Fibroblast of peridontal ligament (primary cell): ENCODE measurements at regions not wholly inside any gene's neighbourhood (a gene's known extent, or its start where the extent isn't known, plus 50 kb on each side); places are given as distances from the start of the nearest gene placed in this dataset.

Experiments used
- DNase-seq: peaks from one replicate; pipeline ENCODE4 v3.0.0-alpha.2; 2010; ENCODE audit errors: extremely low read depth

GRCh38 chr19:30743702-30744101, 371.5 kb downstream of the ZNF536 start:
- no peak for DNase-seq

DNA sequence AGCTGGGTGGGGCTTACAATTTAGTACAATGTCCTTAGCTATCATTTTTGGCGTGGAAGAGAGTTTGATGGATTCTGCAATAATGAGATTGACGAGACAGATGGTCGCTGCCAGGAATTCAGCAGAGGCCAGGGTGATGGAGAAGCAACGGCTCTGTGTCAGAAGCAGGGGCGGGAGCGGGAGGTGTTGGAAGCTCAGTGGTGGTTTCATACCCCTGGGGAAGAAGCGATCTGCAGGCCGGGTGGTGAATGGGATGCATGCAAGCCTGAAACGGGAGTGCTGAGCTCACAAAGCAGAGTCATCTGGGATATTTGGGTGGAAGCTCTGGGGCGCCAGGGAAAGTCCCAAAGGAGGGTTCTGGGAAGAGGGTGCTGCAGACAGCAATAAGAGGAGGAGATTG, 370.8 kb downstream of the ZNF536 start:
- no peak for DNase-seq

DNA sequence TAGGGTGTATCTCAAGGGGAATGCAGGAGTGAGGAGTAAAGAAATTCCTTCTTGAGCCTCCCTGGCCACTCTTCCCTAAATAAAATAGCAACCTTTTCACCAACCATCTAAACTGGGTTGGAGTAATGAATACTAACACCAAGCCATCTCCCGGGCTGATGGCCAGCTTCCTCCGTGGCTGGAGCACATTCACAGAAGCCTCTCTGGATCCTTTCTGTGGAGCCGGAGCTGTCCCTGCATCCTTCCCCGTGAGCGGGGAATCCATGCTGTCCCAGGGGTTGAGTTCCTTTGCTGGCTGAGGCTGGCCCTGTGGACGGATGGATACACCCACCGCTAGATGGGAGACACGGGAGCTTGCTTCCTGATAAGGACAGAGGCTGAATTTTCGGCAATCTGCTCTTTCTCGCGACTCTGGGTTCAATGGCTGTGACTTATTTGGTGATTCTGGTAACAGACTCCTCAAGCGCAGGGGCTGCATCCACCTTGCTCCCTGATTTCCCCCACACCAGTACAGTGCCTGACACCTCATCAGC, 370.3 kb downstream of the ZNF536 start:
- DNase-seq = no peak

GRCh38 chr19:30741566-30741965, 369.4 kb downstream of the ZNF536 start:
- no peak for DNase-seq

GRCh38 chr19:30739394-30739793, 367.2 kb downstream of the ZNF536 start:
- DNase-seq = no peak

- no peak for DNase-seq
Observed at GRCh38 chr19:30738047-30738446, 365.9 kb downstream of the ZNF536 start.

GRCh38 chr19:30734669-30735068, 362.5 kb downstream of the ZNF536 start:
- DNase-seq = no peak

DNA sequence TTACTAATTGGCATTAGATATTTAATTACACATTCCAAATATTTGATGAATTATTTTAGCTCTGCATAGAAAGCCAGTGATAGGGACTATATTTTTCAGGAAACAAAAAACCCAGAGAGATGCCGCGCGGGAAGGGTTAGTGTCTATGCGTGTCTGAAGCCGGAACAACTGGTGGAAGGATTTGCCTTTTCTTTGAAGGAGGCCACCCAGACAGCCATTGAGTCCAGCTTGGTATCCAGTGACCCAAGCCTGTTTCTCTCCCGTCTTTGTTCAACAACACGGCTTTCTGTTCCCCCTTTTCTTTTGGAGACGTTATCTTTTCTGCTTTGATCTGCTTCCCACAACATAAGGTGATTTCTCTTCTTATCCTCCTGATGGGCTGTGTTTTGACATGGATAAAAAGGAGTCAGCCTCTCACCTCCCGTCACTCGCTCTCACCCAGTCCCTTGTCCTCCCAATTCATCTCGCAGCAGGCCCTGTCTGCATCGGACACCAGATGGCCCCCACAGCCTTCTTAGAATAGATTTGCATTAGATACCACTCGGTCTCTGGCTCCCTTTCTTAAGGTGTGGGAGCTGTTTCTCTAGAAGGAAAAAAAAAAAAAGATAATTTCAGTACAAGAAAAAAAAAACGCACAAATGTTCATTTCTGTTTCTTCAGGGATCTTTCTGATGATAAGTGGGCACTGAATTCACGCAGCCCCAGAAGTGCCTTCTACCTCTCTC, 361.8 kb downstream of the ZNF536 start:
- DNase-seq = no peak

GRCh38 chr19:30731591-30731990, 359.4 kb downstream of the ZNF536 start:
- no peak for DNase-seq

GRCh38 chr19:30729451-30729850, 357.3 kb downstream of the ZNF536 start:
- no peak for DNase-seq

DNA sequence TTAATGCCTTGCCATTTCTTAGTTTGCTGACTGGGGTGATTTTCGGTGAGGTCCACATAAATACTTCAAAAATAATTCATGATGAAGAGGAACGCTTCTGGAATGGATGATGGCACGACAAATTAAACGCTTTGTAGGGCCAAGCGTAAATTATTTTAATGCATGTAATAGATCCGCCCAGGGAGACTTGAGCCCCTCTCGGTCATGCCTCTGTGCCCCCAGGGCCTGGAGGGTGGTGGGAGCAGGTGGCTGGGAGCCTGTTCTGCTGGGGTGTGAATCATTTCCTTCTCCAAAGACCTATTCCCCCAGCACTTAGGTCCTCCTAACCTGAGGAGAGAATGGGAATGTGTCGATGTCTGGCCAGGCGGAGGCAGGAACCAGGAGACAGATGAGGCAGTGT, 350.6 kb downstream of the ZNF536 start:
- no peak for DNase-seq

- no peak for DNase-seq
Observed at GRCh38 chr19:30722186-30722585, 350.0 kb downstream of the ZNF536 start.

- peak; percentile 2 for DNase-seq
Observed at GRCh38 chr19:30719999-30720345, 347.8 kb downstream of the ZNF536 start.

DNA sequence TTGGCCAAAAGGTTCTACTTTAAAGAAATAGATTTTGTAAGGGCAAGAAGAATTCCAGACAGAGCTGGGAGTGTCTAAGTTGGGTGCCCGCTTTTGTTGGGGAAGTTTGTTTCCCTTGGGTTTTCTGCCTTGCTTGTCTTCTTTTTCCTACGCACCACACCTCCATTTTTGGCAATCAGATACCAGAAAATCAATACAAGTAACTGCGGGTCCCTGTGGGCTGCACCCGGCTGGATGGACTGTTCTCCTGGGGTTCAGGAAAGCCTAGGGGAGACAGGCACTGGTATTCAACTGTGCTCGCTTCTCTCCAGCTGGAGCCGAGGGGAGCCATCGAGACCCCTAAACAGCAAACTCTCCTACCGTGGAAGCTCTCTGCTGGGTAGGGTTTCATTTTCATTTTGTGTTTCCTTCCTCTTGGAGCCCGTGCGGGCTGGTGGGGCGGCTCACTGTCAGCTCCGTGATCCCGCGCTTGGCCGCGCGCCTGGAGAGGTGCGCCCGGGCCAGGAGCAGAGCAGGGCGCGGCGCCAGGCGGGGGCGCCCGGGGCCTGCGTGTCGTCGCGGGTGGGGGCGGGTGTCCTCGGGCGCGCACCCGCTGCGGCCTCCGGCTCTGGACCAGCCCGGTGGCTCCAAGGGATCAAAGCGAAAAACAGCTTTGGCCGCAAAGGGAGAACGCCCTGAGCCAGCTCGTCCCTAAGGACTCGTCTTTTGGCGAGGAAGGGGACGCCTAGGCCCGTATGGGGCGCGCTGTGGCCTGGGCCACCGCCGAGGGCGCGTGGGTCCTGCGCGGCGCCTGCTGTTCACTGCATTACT, 347.2 kb downstream of the ZNF536 start:
- peak; percentile 10 for DNase-seq

GRCh38 chr19:30718707-30719106, 346.5 kb downstream of the ZNF536 start:
- no peak for DNase-seq

DNA sequence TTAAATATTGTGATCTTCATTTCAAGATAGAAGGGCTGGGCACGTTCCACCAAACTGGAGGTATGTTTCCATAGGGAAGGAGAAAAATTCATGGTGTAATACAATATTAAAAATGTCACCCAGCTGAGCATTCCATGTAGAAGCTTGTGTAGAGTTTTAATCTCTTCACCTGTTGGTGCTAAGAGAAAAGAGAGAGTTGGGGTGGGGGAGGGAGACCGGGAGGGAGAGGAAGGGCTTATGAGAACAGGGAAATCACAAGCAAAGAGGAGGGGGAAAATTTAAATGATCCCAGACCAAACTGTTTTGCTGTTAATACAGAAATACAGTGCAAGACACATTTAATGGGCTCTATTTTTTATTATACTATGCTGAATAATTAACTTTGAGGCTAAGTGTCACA, 345.8 kb downstream of the ZNF536 start:
- no peak for DNase-seq

- DNase-seq = no peak
Observed at GRCh38 chr19:30717381-30717780, 345.2 kb downstream of the ZNF536 start.

DNA sequence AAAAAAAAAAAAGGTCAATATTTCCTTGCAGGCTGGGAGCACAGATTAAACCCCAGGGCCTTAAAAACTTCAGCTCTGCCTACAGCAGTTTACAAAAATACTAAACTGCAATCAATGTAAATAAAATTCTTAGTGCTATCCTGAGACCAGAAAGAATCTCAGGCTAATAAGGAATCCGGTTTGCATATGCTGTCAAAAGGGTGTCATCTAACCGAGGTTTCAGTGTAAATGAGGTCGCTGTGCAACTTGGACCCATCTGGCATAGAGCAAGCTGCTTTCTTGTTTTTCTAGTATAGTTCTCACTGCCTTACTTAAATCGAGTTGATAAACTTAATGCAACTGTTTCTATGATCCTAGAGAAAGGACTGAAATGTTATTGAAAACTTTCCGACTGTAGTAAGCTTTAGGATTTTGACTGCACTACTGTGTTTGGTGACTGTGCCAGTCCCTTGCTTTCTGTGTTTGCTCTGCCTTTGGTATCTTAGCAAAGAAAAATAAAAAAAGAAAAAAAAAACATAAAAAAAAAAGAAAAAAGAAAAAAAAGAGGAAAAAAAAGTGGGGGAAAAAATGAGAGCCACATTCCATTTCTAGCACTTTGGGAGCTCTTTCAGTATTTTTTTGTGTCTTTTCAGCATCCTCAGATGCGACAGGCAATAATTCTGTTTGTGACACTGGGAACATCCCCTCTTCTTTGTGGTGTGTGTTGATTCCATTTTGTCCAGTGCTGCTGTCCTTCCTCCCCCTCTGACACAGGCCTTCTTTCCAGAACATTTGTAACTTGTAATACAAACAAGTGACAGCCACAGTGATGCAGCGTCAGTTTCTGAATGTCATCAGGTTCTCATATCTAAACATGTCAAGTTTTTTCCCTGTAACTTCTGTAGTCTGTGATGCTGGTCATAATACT, 340.5 kb downstream of the ZNF536 start:
- DNase-seq = no peak

DNA sequence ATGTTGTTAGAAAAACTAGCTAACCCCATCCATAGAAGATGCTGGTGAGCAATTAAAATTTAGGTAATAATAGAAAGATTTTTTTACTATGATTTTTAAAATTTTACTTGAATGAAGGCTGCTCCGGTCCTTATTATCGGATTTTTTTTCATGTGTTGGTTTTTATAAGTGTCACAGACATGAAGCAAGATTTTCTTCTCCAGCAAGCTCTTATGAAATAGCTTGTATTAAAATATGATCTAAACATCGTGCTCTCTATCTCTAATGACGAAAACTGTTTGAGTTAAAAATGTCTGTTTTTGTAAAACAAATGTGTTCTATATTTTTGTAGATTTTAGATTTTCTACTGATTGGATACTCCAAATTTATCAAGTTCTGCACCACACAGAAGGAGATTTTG, 339.6 kb downstream of the ZNF536 start:
- DNase-seq = no peak

- DNase-seq = no peak
Observed at GRCh38 chr19:30711296-30711695, 339.1 kb downstream of the ZNF536 start.

- DNase-seq = no peak
Observed at GRCh38 chr19:30710721-30711120, 338.5 kb downstream of the ZNF536 start.
